DMS 273 (cell line): ENCODE measurements at regions not wholly inside any gene's neighbourhood (a gene's known extent, or its start where the extent isn't known, plus 50 kb on each side); places are given as distances from the start of the nearest gene placed in this dataset.

ENCODE experiments used
- DNase-seq: peaks from one replicate; lab custom pipeline; 2025; ENCODE audit not compliant: unreplicated experiment; lab: John Stamatoyannopoulos, UW

- DNase-seq: peak; percentile 30
Observed at GRCh38 chr1:58430421-58431275, 115.9 kb downstream of the OMA1 start.

GRCh38 chr1:58426918-58427317, 119.6 kb downstream of the OMA1 start:
- DNase-seq: no peak

- no peak for DNase-seq
Observed at GRCh38 chr1:58422436-58422835, 124.1 kb downstream of the OMA1 start.

GRCh38 chr1:58418283-58419228, 128.0 kb downstream of the OMA1 start:
- no peak for DNase-seq

- DNase-seq: no peak
Observed at GRCh38 chr1:58412071-58412580, 134.4 kb downstream of the OMA1 start.

GRCh38 chr1:58409890-58410289, 136.6 kb downstream of the OMA1 start:
- DNase-seq: no peak

- no peak for DNase-seq
Observed at GRCh38 chr1:58409336-58409735, 137.2 kb downstream of the OMA1 start.

- DNase-seq: no peak
Observed at GRCh38 chr1:58406301-58407071, 140.0 kb downstream of the OMA1 start.

- no peak for DNase-seq
Observed at GRCh38 chr1:58405660-58406059, 140.9 kb downstream of the OMA1 start.

GRCh38 chr1:58403894-58404293, 142.6 kb downstream of the OMA1 start:
- DNase-seq: no peak

- peak; percentile 27 for DNase-seq
Observed at GRCh38 chr1:58402444-58402843, 144.1 kb downstream of the OMA1 start.

- DNase-seq: peak; percentile 83
Observed at GRCh38 chr1:58401991-58402390, 144.5 kb downstream of the OMA1 start.

GRCh38 chr1:58399176-58399575, 147.3 kb downstream of the OMA1 start:
- no peak for DNase-seq

GRCh38 chr1:58398714-58399113, 147.8 kb downstream of the OMA1 start:
- no peak for DNase-seq

GRCh38 chr1:58397187-58397820, 149.2 kb downstream of the OMA1 start:
- no peak for DNase-seq

- DNase-seq: no peak
Observed at GRCh38 chr1:58396150-58396549, 150.4 kb downstream of the OMA1 start.

- DNase-seq: no peak
Observed at GRCh38 chr1:58395355-58395754, 151.2 kb downstream of the OMA1 start.

- no peak for DNase-seq
Observed at GRCh38 chr1:58392083-58392482, 154.4 kb downstream of the OMA1 start.

- no peak for DNase-seq
Observed at GRCh38 chr1:58391514-58391913, 155.0 kb downstream of the OMA1 start.

GRCh38 chr1:58391056-58391455, 155.5 kb downstream of the OMA1 start:
- no peak for DNase-seq
